Medulla oblongata (tissue), 1 donor: ENCODE measurements at regions not wholly inside any gene's neighbourhood (a gene's known extent, or its start where the extent isn't known, plus 50 kb on each side); places are given as distances from the start of the nearest gene placed in this dataset.

Experiments used
- DNase-seq: peaks from one replicate; pipeline ENCODE4 v3.0.0-alpha.2; 2015; ENCODE audit errors: extremely low spot score

DNA sequence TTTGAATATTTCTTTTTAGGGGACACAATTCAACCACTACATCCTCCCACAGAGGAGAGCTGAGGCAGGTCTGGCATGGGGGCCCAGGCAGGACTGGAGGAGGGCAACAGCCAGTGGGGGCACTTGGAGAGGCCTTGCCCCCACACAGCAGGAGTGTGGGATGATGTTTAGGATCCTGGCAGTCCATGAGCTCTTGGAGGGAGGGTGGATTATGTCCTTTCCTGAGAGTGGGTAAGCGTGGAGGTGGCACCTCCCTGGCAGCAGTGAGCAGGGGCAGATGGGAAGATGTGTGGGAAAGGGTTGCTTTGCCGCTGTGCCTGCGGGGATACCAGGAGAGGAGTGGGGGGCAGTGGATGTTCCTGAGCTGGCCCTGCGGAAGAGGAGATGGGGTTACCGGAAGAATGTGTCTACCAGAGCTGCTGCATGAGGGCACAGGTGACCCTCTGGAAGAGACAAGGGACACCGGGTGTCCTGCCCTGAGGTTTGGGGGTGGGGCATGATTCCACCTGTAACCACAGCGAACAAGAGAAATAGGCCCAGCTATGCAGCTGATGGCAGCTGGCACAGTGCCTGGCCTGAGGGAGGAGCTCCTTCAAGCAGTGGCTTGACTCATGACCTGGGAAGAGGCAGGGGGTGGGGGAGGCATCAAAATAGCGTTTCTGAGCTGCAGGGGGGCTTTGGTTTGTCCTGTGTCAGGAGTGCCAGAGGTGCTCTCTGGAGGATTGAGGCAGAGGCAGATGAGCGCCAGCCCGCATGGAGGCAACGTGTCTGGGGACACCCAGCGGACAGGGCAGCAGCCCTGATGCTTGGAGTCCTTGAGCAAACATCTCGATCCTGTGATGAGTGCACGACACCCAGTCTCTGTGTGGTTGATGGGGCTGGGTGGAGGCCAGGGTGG is 123.9 kb upstream of the TMPRSS2 start:
- no peak for DNase-seq

DNA sequence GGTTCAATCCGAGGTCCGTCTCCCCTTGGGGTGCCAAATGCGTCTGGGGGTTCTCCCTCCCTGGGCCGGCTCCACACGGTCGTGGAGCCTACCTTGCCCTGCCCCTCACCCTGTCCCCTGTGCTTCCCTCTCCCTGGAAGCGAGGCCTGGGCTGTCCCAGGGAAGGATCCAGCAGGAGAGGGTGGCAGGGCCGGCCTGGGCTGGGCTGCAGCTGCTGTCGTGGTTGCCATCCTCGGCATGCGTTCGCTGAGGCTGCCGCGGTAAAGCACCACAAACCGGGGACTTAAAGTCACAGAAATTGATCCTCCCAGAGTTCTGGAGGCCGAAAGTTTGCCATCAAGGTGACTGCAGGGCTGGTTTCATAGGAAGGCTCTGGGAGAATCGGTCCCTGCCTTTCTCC is 123.0 kb upstream of the TMPRSS2 start:
- no peak for DNase-seq

DNA sequence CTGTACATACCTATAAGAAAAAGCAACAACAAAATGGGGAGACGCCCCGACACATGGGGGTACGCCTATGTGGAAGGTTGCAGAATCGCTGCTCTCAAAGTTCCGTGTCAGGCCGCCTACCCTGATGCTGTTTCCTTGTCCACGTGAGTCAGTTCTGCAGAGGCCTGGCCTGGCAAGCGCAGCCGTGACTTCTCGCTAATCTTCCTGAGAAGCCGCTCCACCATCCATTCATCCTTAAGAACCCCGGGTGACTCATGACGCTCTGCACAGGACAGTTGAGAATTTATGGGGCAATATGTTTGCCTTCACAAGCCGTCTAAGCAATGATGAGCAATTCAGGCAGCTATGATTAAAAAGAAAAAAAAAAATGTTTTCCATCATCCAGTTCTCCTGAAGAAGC is 122.3 kb upstream of the TMPRSS2 start:
- DNase-seq = no peak

GRCh38 chr21:41628256-41628655 is 120.3 kb upstream of the TMPRSS2 start:
- no peak for DNase-seq

DNA sequence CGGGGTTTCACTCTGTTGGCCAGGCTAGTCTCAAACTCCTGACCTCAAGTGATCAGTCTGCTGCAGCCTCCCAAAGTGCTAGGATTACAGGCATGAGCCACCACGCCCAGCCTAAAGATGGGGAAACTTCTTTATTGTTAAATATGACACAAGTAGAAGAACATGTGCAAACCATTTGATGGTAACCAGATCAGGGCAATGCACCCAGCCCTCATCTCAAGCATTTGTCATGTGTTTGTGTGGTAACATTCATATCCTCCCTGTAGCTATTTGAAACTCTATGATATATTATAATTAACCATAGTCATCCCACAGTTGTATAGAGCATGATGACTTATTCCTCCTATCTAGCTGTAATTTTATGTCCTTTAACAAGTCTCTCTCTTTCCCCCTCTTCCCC is 119.5 kb upstream of the TMPRSS2 start:
- no peak for DNase-seq

DNA sequence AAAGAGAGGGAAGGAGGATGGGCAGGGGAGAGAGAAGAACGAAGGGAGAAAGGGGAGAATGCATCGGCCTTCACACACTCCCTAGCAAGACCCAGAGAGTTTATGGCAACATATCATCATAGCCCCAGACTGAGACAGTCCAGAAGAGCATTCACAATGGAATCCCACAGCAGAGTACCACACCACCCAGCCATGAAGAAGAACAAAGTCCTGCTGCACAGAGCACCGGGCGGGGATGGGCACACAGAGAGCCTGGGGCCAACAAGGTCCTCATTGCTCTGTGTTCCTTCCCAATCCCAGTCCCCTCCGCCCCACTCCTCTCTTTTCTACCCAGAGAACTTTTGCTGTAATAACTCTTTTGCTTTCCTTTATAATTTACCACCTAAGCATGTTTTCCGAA is 118.1 kb upstream of the TMPRSS2 start:
- no peak for DNase-seq

DNA sequence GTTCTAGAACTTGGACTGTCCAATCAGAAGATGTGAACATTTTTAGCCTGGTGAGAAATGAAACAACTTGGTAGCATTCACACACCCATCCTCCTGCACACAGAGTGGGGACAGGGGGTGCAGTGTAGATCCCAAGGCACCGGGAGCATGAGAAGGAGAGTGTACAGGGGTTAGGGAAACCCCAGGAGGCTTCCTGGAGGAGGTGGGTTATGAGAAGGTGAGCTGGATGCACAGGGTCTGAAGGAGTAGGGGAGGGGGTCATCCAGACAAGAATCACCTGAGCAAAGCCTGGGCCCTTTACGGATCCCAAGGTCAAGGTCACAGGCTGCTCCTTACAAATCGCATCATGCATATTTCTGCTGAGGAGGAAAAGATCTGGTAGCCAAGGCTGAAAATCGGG is 117.5 kb upstream of the TMPRSS2 start:
- DNase-seq = no peak

DNA sequence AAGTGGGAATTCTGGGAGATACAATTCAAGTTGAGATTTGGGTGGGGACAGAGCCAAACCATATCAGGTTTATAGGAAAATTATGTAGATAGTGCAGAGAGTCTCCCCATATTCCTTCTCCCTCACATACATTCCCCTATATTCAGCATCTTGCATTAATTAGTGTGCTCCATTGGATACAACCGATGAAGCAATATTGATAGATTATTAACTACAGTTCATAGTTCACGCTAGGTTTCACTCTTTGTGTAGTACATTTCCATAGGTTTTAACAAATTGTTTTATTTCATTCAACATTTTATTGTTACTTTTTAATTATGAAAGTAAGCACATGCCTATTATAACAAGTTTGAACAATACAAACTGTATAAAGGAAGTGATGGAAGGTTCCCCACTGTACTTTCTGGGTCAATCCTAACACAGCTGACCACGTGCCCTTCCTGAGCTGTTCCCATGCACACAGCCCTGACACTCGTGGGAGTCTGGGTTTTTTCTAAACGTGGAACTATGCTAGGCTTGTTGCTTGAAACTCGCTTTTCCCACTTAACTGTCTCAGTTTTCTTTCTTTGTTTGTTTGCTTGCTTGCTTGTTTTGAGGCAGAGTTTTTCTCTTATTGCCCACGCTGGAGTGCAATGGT is 116.8 kb upstream of the TMPRSS2 start:
- DNase-seq = no peak

DNA sequence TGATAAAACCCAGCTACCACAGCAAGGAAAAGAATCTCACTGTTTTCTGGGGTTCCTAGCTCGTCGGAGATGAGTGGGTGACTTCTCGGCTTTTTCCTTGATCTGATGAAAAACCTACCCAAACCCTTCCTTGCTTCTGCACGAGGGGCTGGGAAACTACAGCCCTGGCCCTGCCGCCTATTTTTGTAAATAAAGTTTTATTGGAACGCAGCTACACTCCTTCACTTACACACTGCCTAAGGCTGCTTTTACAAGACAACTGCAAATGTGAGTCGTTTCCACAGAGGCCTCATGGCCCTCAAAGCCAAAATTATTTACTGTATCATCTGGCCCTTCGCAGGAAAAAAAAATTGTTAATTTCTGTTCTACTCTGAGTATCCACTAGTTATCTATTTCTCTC is 116.0 kb upstream of the TMPRSS2 start:
- DNase-seq = no peak

DNA sequence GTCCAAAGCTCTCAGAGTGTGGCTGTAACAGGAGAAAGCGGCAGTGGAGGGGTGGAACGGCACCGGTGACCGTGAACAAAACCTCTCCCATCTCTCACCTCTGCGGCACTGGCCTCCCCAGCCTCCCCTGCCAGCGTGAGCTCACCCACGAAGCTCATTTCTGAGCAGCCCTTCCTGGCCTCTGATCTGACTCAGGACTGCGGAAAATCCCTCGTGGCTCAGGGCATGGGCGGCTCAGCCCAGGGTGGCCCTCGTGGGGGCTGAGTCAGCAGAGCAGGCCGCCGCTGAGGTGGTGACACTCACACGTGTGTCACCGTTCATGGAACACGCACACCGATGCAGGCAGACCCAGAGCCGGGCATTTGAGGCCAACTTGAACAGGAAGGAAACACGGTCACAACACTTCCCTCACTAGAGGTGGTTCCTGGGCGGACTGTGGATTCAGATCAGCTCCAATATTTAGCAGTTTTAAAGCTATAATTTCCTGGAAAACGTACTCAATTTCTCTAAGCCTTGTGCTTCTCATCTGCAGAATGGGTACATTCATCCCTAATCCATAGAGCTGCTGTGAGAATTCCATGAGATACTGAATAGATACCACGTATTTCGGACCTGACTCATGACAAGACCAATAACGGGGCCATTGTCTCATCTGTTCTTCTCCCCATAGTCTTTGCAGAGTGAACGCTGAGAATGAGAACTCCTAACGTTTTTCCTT is 115.0 kb upstream of the TMPRSS2 start:
- DNase-seq = no peak

DNA sequence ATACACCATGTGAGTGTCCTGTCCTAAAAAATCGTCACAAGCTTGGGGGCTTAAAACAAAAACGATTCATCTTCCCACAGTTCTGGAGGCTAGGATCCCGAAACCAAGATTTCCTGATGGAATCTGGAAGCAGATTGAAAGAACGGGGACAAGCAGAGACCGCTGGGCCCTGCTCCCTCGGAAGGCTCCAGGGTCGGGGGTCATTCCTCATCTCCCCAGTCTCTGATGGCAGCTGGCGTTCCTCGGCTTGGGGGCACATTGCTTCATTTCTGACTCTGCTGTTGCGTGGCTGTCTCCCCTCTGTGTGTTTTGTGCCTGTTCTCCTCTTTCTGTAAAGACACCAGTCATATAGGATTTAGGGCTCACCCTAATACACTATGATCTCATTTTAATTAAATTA is 114.2 kb upstream of the TMPRSS2 start:
- no peak for DNase-seq

DNA sequence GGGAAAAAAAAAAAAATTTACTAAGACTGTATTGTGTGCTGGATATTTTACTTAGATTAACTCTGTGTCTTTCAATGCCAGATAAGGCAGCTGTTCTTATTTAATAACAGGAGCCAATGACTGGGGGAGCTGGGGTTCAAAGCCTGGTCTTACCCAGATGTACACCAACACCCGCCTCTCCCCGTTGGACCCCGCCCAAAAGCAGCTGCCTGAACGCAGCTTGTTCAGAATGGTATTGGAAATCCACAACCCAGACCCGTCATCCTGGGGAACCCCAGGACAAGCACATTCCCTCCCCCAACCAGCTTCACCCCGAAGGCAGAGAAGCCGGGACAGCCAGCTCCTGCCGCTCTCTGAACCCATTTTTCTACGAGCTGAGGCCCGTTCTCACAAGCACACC is 113.6 kb upstream of the TMPRSS2 start:
- no peak for DNase-seq

DNA sequence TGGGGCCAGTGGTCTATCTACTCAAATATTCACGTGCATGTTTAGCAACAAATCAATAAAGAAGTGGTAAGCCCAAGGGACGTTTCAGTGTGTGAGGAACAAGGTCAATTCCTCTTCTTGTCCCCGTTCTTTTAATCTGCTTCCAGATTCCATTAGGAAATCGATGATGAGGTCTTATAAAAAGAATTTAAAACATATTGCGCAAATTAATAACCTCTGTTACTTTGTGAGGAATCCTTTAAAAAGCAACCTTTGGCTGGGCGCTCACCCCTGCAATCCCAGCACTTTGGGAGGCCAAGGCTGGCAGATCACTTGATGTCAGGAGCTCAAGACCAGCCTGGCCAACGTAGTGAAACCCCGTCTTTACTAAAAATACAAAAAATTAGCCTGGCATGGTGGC is 113.0 kb upstream of the TMPRSS2 start:
- no peak for DNase-seq

- no peak for DNase-seq
Measured at GRCh38 chr21:41620541-41620940, 112.6 kb upstream of the TMPRSS2 start.

- no peak for DNase-seq
Measured at GRCh38 chr21:41616031-41616591, 108.2 kb upstream of the TMPRSS2 start.

- no peak for DNase-seq
Measured at GRCh38 chr21:41615613-41616012, 107.7 kb upstream of the TMPRSS2 start.

GRCh38 chr21:41614511-41614910 is 106.6 kb upstream of the TMPRSS2 start:
- DNase-seq = no peak

DNA sequence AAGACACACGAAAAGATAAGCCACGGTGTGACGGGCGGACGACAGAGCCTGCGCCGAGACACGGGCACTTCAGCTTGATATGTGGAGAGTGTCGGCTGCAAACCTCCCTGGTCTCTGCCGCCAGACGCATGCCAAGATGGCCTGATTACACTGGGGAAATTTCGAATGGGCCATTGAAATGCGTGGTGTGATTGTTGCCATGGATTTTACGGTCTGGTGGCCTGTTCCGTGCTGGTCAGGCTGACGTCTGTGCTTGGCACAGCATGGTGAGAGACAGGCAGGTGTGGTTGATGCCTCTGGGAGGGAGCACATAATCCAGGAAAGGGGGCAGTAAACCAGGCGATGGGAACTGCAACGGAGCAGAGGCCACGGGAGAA is 105.6 kb upstream of the TMPRSS2 start:
- DNase-seq = no peak

- peak; percentile 80 for DNase-seq
Measured at GRCh38 chr21:41612674-41613532, 104.9 kb upstream of the TMPRSS2 start.

DNA sequence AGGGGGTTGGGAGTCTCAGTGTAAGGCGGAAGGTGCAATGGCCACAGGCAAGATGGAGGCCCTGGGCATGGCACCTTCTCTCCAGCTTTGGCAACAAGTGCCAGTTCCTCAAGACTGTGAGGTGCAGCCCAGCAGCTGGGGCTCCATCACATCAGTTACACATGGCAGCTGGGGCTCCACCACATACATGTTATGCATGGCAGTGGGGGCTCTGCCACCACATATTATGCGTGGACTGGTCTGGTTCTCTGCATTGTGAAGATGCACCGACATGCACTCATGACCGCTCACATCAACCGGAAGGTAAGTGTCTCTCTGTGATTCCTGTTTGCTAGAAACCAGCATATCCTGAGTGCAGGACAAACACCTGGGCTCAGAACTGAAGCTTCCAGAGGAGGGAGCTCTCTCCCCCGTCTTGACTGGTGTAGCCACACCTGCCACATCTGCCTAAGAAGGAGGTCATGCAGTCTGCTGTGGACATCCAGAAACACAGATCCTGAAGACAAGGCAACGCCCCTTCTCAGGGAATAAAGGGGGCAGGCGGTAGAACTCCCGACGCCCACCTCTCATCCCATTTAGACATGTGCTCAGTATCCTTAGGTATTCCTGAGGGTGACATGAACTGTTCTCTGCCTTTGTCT is 104.1 kb upstream of the TMPRSS2 start:
- DNase-seq = no peak

DNA sequence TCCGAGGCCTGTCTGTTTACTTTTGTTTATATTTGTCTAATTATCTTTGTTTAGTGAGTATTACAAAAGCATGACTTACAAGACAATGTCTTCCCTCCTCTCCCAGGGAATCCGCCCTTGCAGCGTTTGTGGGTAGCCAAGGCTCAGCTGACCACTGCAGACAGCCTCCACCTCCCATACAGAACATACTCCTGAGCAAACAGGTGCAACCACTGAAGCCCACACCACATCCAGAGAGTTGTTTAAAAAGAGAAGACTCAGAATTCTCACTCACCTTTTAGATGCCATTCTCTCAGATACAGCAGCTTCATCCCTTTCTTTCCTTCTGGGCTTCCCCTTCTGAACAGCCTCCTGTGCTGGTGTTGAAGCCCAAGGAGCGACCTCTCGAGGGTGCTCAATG is 103.5 kb upstream of the TMPRSS2 start:
- no peak for DNase-seq
